H1 (cell line): ENCODE measurements at regions not wholly inside any gene's neighbourhood (a gene's known extent, or its start where the extent isn't known, plus 50 kb on each side); places are given as distances from the start of the nearest gene placed in this dataset.

Source experiments
- BACH1 ChIP-seq: IDR thresholded peaks from 2 replicates; pipeline ENCODE4 v1.6.1; 2012; ENCODE audit warnings: low read length, improper control_type of control experiment
- CTCF ChIP-seq, 3 experiments: IDR thresholded peaks; 1 replicate in 2 of 3; 2 replicates in 1 of 3; pipeline versions ENCODE4 v1.5.1 to v1.6.1; 2011; ENCODE audit warnings: low read length in 3 of 3, mild to moderate bottlenecking in 3 of 3, inconsistent platforms in 2 of 3, low read depth in 1 of 3, moderate library complexity in 1 of 3; ENCODE audit not compliant: insufficient read depth in 1 of 3; ENCODE audit errors: control extremely low read depth in 1 of 3
- EGR1 ChIP-seq: IDR thresholded peaks from 2 replicates; pipeline ENCODE4 v1.6.1; 2011; ENCODE audit warnings: low read depth, low read length, borderline replicate concordance
- POLR2A ChIP-seq, 2 experiments: IDR thresholded peaks; 1 replicate in 1 of 2; 2 replicates in 1 of 2; pipeline ENCODE4 v1.6.1; 2011; ENCODE audit warnings: low read depth in 2 of 2, low read length in 2 of 2, mild to moderate bottlenecking in 2 of 2; ENCODE audit errors: control extremely low read depth in 1 of 2
- POLR2AphosphoS5 ChIP-seq: IDR thresholded peaks from 2 replicates; pipeline ENCODE4 v1.6.1; 2011; ENCODE audit warnings: low read depth, low read length
- RNF2 ChIP-seq: fragments of 200-900, 300-1000 bp; sonication (generic); IDR thresholded peaks from 2 replicates; pipeline ENCODE4 v1.7.1; 2016; ENCODE audit warnings: borderline replicate concordance, low read depth, mild to moderate bottlenecking, antibody characterized with exemption, low read length; ENCODE audit not compliant: poor library complexity, severe bottlenecking; ENCODE audit errors: missing control alignments
- SP4 ChIP-seq: IDR thresholded peaks from 2 replicates; pipeline ENCODE4 v1.6.1; 2012; ENCODE audit warnings: low read length, inconsistent platforms
- YY1 ChIP-seq: IDR thresholded peaks from 2 replicates; pipeline ENCODE4 v1.6.1; 2011; ENCODE audit warnings: low read depth, mild to moderate bottlenecking, low read length

DNA sequence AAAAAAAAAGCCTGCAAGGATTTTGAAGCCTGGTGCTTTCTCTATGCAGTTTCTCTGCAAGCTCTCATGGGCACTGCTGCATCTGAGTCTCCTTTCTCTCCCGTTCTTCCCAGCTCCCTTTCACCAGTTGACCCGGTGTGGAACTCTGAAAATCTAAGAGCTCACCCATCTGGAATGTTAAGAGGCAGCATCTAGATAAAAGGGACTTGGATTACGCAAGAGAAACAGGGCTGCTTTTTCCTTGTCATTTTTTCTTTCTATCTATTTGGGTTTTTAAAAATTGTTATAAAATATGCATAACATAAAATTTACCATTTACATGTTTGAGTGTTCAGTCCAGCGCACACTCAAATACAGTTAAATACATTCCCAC is 95.2 kb upstream of the RPS6KA3 start:
- TF ChIP-seq RNF2 (no peak), BACH1 (no peak), POLR2A (IDR thresholded peaks at IDR 0.05; ENCODE audit: control extremely low read depth in 1 of 2, low read depth in 2 of 2, low read length in 2 of 2) (no peak), POLR2AphosphoS5 (no peak), CTCF (IDR thresholded peaks at IDR 0.05; ENCODE audit: control extremely low read depth in 1 of 3, insufficient read depth in 1 of 3, low read depth in 1 of 3, low read length in 3 of 3) (no peak), YY1 (no peak), SP4 (no peak), EGR1 (no peak)
